ENCODE measurements at regions not wholly inside any gene's neighbourhood (a gene's known extent, or its start where the extent isn't known, plus 50 kb on each side); places are given as distances from the start of the nearest gene placed in this dataset.
"Not testable (repeated sequence)": the region's sequence is repeated elsewhere in the genome, so short reads cannot be mapped to it uniquely, and the experiment has no call there.

GRCh38 chr3:153830552-153830951 is 290.6 kb upstream of the ARHGEF26 start:
- no peak for DNase-seq (ENCODE audit: low spot score)

DNA sequence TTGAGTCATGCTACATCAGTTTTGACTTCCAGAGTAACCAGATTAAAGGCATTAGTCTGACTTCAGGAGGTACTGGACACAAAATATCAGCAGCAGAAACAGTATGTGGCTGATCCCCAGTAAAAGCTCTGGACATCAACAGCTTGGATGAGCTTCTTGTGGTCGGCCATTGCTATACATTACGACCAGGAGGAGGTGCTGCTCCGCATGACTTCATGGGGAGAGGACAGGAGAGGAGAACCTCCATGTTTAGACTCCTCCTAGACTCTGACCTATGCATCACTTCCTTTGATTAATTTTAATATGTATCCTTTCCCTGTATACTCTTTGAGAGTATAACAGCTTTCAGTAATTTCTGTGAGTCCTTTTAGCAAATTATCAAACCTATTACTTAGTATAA is 285.6 kb upstream of the ARHGEF26 start:
- no peak for DNase-seq (ENCODE audit: low spot score)

GRCh38 chr3:153840487-153840886 is 280.7 kb upstream of the ARHGEF26 start:
- no peak for DNase-seq (ENCODE audit: low spot score)

- DNase-seq (ENCODE audit: low spot score) = no peak
Measured at GRCh38 chr3:153843994-153844393, 277.2 kb upstream of the ARHGEF26 start.

- DNase-seq (ENCODE audit: low spot score) = no peak
Measured at GRCh38 chr3:153845311-153845710, 275.9 kb upstream of the ARHGEF26 start.

DNA sequence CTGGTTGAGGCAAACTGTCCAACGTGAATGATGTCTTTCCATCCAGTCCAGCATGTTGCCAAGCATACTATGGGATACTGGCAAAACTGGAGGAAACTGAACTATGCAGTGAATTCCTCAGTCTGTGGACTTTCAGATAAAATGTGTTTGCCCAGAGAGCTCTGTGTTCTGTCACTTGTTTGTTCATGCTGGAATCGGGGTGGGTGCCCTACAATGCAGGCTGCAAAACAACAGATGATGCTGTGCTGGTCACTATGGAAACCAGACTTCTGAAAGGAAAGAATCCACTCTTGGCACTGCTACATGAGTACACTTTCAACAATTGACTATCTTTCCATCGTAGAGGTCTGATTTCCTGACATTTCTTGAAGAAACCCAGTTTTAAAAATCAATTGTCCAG is 272.5 kb upstream of the ARHGEF26 start:
- no peak for DNase-seq (ENCODE audit: low spot score)

- no peak for DNase-seq (ENCODE audit: low spot score)
Measured at GRCh38 chr3:153852355-153852754, 268.8 kb upstream of the ARHGEF26 start.

DNA sequence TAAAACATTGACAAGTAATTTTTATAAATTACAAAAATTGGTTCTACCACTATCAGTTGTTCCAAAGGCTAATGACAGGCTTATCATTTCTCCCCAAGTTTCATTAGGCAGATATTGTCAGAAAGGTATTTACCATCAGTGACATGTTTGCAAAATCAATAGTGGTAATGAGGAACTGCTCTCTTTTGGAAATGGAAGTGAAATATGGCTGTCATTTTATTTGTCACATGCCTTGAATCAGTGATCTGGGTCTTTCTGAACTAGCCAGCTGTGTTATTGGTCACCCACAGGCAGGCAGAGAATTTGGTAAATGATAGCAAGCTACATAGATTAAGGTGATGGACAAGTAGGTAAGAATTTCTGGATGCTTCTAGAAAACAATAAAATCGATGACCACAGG is 268.0 kb upstream of the ARHGEF26 start:
- DNase-seq (ENCODE audit: low spot score) = no peak

DNA sequence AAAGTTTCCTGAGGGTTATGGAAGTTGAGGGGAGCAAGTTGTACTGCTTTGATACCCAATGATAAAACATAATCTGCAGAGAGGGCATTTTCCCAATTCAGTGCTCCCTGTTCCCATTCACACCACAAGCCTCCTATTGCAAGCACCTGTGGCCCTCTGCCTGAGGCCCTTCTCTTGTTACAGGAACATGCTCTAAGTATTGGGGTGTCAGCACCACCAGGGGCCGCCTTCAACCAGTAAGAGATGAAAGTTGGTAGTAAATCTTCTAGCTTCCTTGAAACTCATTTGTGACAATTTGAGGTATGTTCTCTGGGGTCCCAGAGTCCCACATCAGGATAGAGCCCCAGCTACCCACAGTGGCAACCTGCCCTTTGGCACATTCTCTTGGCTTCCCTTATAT is 265.4 kb upstream of the ARHGEF26 start:
- no peak for DNase-seq (ENCODE audit: low spot score)

GRCh38 chr3:153856932-153857331 is 264.3 kb upstream of the ARHGEF26 start:
- no peak for DNase-seq (ENCODE audit: low spot score)

DNA sequence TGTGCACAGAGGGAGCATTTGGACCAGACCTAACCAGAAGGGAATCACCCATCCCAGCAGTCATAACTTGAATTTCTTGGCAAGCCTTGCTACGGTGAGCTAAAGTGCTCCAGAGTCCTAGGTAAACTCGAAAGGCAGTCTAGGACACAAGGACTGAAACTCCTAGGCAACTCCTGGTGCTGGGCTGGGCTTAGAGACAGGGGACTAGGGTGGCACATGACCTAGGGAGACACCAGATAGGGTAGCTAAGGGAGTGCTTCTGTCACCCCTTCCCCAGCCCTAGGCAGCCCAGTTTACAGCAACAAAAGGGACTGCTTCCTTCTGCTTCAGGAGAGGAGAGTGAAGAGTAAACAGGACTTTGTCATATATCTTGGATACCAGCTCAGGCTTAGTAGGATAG is 256.4 kb upstream of the ARHGEF26 start:
- no peak for DNase-seq (ENCODE audit: low spot score)

GRCh38 chr3:153866901-153867300 is 254.3 kb upstream of the ARHGEF26 start:
- DNase-seq (ENCODE audit: low spot score) = no peak

DNA sequence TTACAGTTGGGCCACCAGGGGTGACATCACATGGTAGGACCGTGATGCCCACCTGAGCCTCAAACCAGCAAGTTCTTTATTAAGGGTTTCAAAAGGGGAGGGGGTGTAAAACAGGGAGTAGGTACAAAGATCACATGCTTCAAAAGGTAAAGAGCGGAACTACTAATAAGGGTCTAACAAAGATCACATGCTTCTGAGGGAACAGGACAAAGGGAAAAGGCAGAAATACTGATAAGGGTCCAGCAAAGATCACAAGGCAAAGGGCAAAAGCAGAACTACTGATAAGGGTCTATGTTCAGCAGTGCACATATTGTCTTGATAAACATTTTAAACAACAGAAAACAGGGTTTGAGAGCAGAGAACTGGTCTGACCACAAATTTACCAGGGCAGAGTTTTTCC is 246.8 kb upstream of the ARHGEF26 start:
- not testable (repeated sequence) for DNase-seq (ENCODE audit: low spot score)

DNA sequence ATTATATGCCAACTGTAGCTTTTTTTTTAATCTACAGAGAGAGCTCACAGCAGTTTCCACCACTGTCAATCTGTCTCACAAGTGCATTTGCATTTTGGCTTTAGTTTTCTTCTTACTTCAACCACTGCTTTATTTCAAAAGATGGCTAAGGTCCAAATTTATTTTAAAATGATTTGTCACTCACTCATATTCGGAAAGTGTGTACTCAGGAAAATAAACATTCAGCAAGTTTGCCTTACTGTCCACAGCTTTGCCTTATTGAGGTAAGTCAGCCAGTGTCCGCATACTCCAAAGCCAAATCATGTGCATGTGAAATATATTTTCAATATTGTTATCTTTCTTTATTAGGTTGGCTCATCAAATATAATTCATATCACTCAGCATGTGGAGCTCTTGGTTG is 240.7 kb upstream of the ARHGEF26 start:
- no peak for DNase-seq (ENCODE audit: low spot score)

DNA sequence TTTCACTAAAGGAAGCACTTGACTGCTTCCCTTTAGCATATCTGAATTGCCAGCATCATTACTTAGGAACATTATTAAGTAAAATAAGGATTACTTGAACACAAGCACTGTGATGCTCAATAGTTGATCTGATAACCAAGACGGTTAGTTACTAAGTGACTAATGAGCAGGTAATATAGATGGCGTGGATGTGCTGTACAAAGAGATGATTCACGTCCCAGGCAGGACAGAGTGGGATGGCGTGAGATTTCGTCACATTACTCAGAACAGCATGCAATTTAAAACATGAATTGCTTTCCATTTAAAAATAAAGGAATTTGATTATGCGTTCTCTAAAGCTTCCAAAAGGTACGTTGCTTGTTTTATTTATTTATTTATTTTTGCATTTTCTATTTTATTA is 240.0 kb upstream of the ARHGEF26 start:
- DNase-seq (ENCODE audit: low spot score) = no peak

GRCh38 chr3:153885359-153885758 is 235.8 kb upstream of the ARHGEF26 start:
- DNase-seq (ENCODE audit: low spot score) = no peak

DNA sequence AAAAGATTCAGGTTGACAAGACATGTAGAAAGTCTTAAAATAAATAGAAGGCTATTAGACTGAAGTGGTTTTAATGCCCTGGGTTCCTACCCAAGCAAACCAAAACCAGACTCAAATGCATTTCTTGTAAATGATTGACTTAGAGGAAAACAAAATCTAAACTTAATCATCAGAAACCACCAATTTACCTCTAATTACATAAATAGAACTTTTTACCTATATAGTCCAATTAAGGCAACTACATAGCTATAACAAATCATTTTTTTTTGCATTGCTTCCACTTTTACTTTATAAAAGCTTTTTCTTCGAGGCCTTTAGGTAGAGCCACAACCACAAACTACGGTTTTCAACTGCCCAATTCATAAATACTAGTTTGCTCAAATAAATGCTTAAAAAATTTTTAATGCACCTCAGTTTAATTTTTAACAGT is 231.3 kb upstream of the ARHGEF26 start:
- DNase-seq (ENCODE audit: low spot score) = no peak

DNA sequence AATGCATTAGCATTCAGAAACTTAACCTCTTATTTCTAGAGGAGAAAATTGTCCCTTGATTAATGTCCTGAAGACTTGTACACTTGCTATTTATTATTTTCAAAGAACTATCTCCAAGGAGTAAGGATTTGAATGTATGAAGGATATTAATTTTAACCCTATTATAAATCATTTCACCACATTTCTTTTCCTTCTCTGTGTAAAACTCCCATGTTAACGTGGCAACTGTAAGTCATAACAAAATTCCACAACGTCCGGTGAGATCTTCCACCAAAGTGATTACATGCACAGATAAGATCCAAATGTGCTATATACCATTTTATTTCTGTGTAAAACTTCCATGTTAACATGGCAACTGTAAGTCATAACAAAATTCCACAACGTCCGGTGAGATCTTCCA is 229.1 kb upstream of the ARHGEF26 start:
- DNase-seq (ENCODE audit: low spot score) = no peak

DNA sequence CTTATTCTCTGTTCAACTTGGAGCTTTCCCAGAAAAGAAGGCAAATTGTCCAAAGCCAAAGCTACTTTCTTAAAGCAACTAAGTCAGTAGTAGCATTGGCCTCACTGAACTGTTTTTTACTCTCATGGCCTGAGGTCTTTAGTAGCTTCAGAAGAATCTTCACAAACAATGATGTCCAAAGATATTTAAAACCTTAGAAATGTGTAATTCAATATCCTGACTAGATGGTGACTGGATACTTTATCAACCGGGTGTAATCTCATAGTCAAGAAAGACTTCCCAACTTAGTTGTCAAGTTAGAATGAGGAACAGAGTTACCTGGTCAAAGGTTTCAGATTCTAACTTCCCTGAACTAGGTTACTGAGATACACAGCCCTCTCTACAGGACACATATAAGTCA is 226.3 kb upstream of the ARHGEF26 start:
- no peak for DNase-seq (ENCODE audit: low spot score)

DNA sequence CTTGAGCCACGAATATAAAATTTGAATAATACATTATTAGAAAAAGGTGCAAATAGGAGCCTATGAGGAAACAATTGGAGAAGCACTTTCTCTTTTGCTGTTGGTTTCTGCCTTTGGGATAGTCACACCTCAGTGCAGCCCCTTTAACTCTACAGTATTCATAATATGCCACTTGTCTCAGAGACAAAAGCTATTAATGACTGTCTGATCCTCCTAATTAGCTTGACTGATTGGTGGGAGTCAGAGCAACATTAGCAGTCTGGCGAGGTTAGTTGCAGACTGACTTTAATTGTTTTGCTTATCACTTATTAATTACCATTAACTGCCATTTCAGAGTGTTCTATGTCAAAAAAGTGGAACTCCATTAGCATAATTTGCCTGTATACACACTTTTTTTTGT is 225.0 kb upstream of the ARHGEF26 start:
- no peak for DNase-seq (ENCODE audit: low spot score)

- DNase-seq (ENCODE audit: low spot score) = no peak
Measured at GRCh38 chr3:153897025-153897723, 224.0 kb upstream of the ARHGEF26 start.

- no peak for DNase-seq (ENCODE audit: low spot score)
Measured at GRCh38 chr3:153897842-153898241, 223.3 kb upstream of the ARHGEF26 start.

DNA sequence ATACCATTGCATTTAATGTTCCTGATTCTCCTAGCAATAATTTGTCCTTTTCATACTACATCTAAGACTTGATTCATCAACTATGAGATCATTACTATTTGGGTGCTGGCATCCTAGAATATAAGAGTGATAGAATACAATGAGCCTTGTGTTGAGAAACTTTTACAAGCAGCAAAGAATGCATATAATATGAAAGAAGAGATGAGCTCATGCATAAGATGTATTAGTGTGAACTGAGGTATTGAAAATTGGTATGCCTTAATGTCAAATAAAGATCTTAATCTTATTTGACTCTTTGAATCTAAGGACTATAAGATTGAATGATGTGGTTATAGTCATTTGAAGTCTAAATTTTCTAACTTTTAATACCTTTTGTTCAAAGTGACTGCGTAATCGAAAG is 220.0 kb upstream of the ARHGEF26 start:
- no peak for DNase-seq (ENCODE audit: low spot score)

- DNase-seq (ENCODE audit: low spot score) = no peak
Measured at GRCh38 chr3:153901991-153902390, 219.2 kb upstream of the ARHGEF26 start.

DNA sequence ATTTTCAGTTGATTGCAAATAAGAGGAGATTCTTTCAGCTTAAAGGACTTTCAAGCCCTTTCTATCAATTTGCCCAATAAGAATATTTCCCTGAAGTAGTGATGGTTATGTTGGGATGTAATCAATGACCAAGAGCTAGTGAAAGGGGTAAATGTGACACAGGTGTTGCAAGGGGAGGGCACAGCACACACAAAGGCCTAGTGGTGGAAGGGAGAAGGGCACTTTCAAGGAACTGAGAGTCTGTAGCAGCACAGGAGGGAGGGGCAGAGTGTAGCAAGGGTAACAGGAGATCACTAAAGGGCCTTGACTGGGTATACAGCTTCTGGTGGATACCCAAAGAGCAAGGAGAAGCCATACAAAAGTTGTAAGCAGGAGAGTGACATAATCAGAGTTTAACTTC is 217.8 kb upstream of the ARHGEF26 start:
- DNase-seq (ENCODE audit: low spot score) = no peak
